ENCODE measurements at regions not wholly inside any gene's neighbourhood (a gene's known extent, or its start where the extent isn't known, plus 50 kb on each side); places are given as distances from the start of the nearest gene placed in this dataset.

- DNase-seq (ENCODE audit: low read depth): no peak
Observed at GRCh38 chr13:34414616-34415015, 527.5 kb upstream of the NBEA start.

- no peak for DNase-seq (ENCODE audit: low read depth)
Observed at GRCh38 chr13:34416971-34417380, 525.1 kb upstream of the NBEA start.

- no peak for DNase-seq (ENCODE audit: low read depth)
Observed at GRCh38 chr13:34417896-34418295, 524.2 kb upstream of the NBEA start.

GRCh38 chr13:34419025-34419424 lies 523.0 kb upstream of the NBEA start:
- DNase-seq (ENCODE audit: low read depth): no peak

GRCh38 chr13:34419755-34420154 lies 522.3 kb upstream of the NBEA start:
- no peak for DNase-seq (ENCODE audit: low read depth)

GRCh38 chr13:34420702-34421346 lies 521.2 kb upstream of the NBEA start:
- DNase-seq (ENCODE audit: low read depth): no peak

- DNase-seq (ENCODE audit: low read depth): no peak
Observed at GRCh38 chr13:34421347-34421719, 520.7 kb upstream of the NBEA start.

- DNase-seq (ENCODE audit: low read depth): no peak
Observed at GRCh38 chr13:34421858-34422475, 520.1 kb upstream of the NBEA start.

GRCh38 chr13:34422956-34423355 lies 519.1 kb upstream of the NBEA start:
- no peak for DNase-seq (ENCODE audit: low read depth)

GRCh38 chr13:34425327-34425949 lies 516.6 kb upstream of the NBEA start:
- DNase-seq (ENCODE audit: low read depth): no peak

- DNase-seq (ENCODE audit: low read depth): no peak
Observed at GRCh38 chr13:34428911-34429310, 513.2 kb upstream of the NBEA start.

- no peak for DNase-seq (ENCODE audit: low read depth)
Observed at GRCh38 chr13:34430294-34430693, 511.8 kb upstream of the NBEA start.

- no peak for DNase-seq (ENCODE audit: low read depth)
Observed at GRCh38 chr13:34431827-34432581, 510.1 kb upstream of the NBEA start.

- no peak for DNase-seq (ENCODE audit: low read depth)
Observed at GRCh38 chr13:34435338-34435737, 506.7 kb upstream of the NBEA start.

- DNase-seq (ENCODE audit: low read depth): no peak
Observed at GRCh38 chr13:34437873-34438272, 504.2 kb upstream of the NBEA start.

- DNase-seq (ENCODE audit: low read depth): no peak
Observed at GRCh38 chr13:34452831-34453230, 489.2 kb upstream of the NBEA start.

- no peak for DNase-seq (ENCODE audit: low read depth)
Observed at GRCh38 chr13:34458756-34459715, 483.0 kb upstream of the NBEA start.

GRCh38 chr13:34459856-34460255 lies 482.2 kb upstream of the NBEA start:
- no peak for DNase-seq (ENCODE audit: low read depth)

GRCh38 chr13:34462843-34463242 lies 479.2 kb upstream of the NBEA start:
- DNase-seq (ENCODE audit: low read depth): no peak

- DNase-seq (ENCODE audit: low read depth): no peak
Observed at GRCh38 chr13:34464011-34464410, 478.1 kb upstream of the NBEA start.

GRCh38 chr13:34465423-34465922 lies 476.6 kb upstream of the NBEA start:
- no peak for DNase-seq (ENCODE audit: low read depth)

- DNase-seq (ENCODE audit: low read depth): no peak
Observed at GRCh38 chr13:34466301-34466700, 475.8 kb upstream of the NBEA start.

Data from stimulated activated CD4-positive, alpha-beta T cell treated with anti-CD3 and anti-CD28 coated beads, Interleukin-2, amount 100 ng/mL, for 4 hours (primary cell).